Stimulated activated CD8-positive, alpha-beta memory T cell treated with anti-CD3 and anti-CD28 coated beads, Interleukin-4, amount 100 ng/mL, for 24 hours (primary cell): ENCODE measurements at regions not wholly inside any gene's neighbourhood (a gene's known extent, or its start where the extent isn't known, plus 50 kb on each side); places are given as distances from the start of the nearest gene placed in this dataset.

Source experiments
- DNase-seq: peaks from one replicate; pipeline ENCODE4 v3.0.0-alpha.2; 2020; ENCODE audit warnings: low read depth

GRCh38 chr3:117892431-117892841, 1142.2 kb downstream of the IGSF11 start:
- DNase-seq: no peak

GRCh38 chr3:117893001-117893400, 1141.6 kb downstream of the IGSF11 start:
- DNase-seq: no peak

GRCh38 chr3:117893638-117894037, 1141.0 kb downstream of the IGSF11 start:
- no peak for DNase-seq

- DNase-seq: no peak
Measured at GRCh38 chr3:117898722-117899522, 1135.7 kb downstream of the IGSF11 start.

- no peak for DNase-seq
Measured at GRCh38 chr3:117903226-117903625, 1131.4 kb downstream of the IGSF11 start.

GRCh38 chr3:117910820-117911521, 1123.7 kb downstream of the IGSF11 start:
- no peak for DNase-seq

- DNase-seq: no peak
Measured at GRCh38 chr3:117912352-117912751, 1122.3 kb downstream of the IGSF11 start.

- no peak for DNase-seq
Measured at GRCh38 chr3:117914540-117915100, 1120.0 kb downstream of the IGSF11 start.

- no peak for DNase-seq
Measured at GRCh38 chr3:117916839-117917238, 1117.8 kb downstream of the IGSF11 start.

GRCh38 chr3:117919621-117920020, 1115.0 kb downstream of the IGSF11 start:
- DNase-seq: no peak

GRCh38 chr3:117920253-117920898, 1114.3 kb downstream of the IGSF11 start:
- DNase-seq: no peak

GRCh38 chr3:117921411-117921810, 1113.2 kb downstream of the IGSF11 start:
- no peak for DNase-seq

GRCh38 chr3:117922039-117922438, 1112.6 kb downstream of the IGSF11 start:
- DNase-seq: no peak

GRCh38 chr3:117926819-117927218, 1107.8 kb downstream of the IGSF11 start:
- no peak for DNase-seq

GRCh38 chr3:117927825-117928224, 1106.8 kb downstream of the IGSF11 start:
- no peak for DNase-seq

- no peak for DNase-seq
Measured at GRCh38 chr3:117928836-117929235, 1105.8 kb downstream of the IGSF11 start.

- DNase-seq: no peak
Measured at GRCh38 chr3:117932441-117932840, 1102.2 kb downstream of the IGSF11 start.

- no peak for DNase-seq
Measured at GRCh38 chr3:117936159-117936558, 1098.5 kb downstream of the IGSF11 start.

- no peak for DNase-seq
Measured at GRCh38 chr3:117938974-117939373, 1095.7 kb downstream of the IGSF11 start.

GRCh38 chr3:117939425-117940027, 1095.1 kb downstream of the IGSF11 start:
- DNase-seq: no peak

GRCh38 chr3:117941015-117941414, 1093.6 kb downstream of the IGSF11 start:
- no peak for DNase-seq

- DNase-seq: no peak
Measured at GRCh38 chr3:117941756-117942155, 1092.9 kb downstream of the IGSF11 start.
